Neural cell (in vitro differentiated cells): ENCODE measurements at regions not wholly inside any gene's neighbourhood (a gene's known extent, or its start where the extent isn't known, plus 50 kb on each side); places are given as distances from the start of the nearest gene placed in this dataset.

Experiments
- H2AFZ ChIP-seq: fragments of 200-600, 300-800 bp; sonication (generic), shearing (Covaris generic); 2 replicates; pipeline ENCODE4 v1.6.0; 2014; ENCODE audit warnings: low read depth, mild to moderate bottlenecking, antibody characterized with exemption, low read length, moderate library complexity
- H3F3A ChIP-seq: fragments of 200-600 bp; shearing (Covaris generic); 2 replicates; pipeline ENCODE4 v1.6.1; 2016; ENCODE audit warnings: mild to moderate bottlenecking, moderate library complexity, mixed read lengths, antibody characterized with exemption, low read length; ENCODE audit not compliant: insufficient read depth, poor library complexity, severe bottlenecking
- H3K27ac ChIP-seq: fragments of 200-600, 300-800 bp; sonication (generic), shearing (Covaris generic); 2 replicates; pipeline ENCODE4 v1.5.1; 2014; ENCODE audit warnings: mild to moderate bottlenecking, low read length, moderate library complexity
- H3K27me3 ChIP-seq: fragments of 300-800, 200-600 bp; sonication (generic), shearing (Covaris generic); 2 replicates; pipeline ENCODE4 v1.6.0; 2014; ENCODE audit warnings: mild to moderate bottlenecking, low read depth, low read length, moderate library complexity; ENCODE audit not compliant: insufficient read depth
- H3K36me3 ChIP-seq: fragments of 300-800, 200-600 bp; sonication (generic), shearing (Covaris generic); 2 replicates; pipeline ENCODE4 v1.5.1; 2014; ENCODE audit warnings: mild to moderate bottlenecking, antibody characterized with exemption, low read length, moderate library complexity; ENCODE audit not compliant: insufficient read depth
- H3K4me2 ChIP-seq: fragments of 300-800, 200-600 bp; sonication (generic), shearing (Covaris generic); 2 replicates; pipeline ENCODE4 v1.6.0; 2014; ENCODE audit warnings: mild to moderate bottlenecking, low read length
- H3K4me3 ChIP-seq: fragments of 300-800, 200-600 bp; sonication (generic), shearing (Covaris generic); 2 replicates; pipeline ENCODE4 v1.5.1; 2014; ENCODE audit warnings: mild to moderate bottlenecking, low read length, moderate library complexity
- H3K79me2 ChIP-seq: fragments of 200-600 bp; shearing (Covaris generic); replicated peaks from 2 replicates; pipeline ENCODE4 v1.6.0; 2014; ENCODE audit warnings: mild to moderate bottlenecking, low read length, moderate library complexity; ENCODE audit not compliant: insufficient read depth
- H3K9ac ChIP-seq: fragments of 300-800, 200-600 bp; sonication (generic), shearing (Covaris generic); 2 replicates; pipeline ENCODE4 v1.6.1; 2016; ENCODE audit warnings: mild to moderate bottlenecking, low read length, mixed read lengths
- H3K9me2 ChIP-seq: fragments of 200-600 bp; shearing (Covaris generic); 2 replicates; pipeline ENCODE4 v1.6.1; 2016; ENCODE audit warnings: mild to moderate bottlenecking, low read length, mixed read lengths; ENCODE audit not compliant: insufficient read depth
- H3K9me3 ChIP-seq: fragments of 200-600, 300-800 bp; sonication (generic), shearing (Covaris generic); 2 replicates; pipeline ENCODE4 v1.6.1; 2016; ENCODE audit warnings: mild to moderate bottlenecking, mixed run types, low read length, moderate library complexity, mixed read lengths
- H4K20me1 ChIP-seq: fragments of 200-600 bp; shearing (Covaris generic); 2 replicates; pipeline ENCODE4 v1.6.1; 2016; ENCODE audit warnings: mild to moderate bottlenecking, mixed run types; ENCODE audit not compliant: insufficient read depth
- CTCF ChIP-seq: fragments of 450-650 bp; IDR thresholded peaks from 2 replicates; pipeline ENCODE4 v1.5.1; 2014; ENCODE audit warnings: antibody characterized with exemption, mild to moderate bottlenecking, moderate library complexity; ENCODE audit not compliant: poor library complexity, severe bottlenecking
- EP300 ChIP-seq: fragments of 450-650 bp; conservative IDR thresholded peaks from 2 replicates; pipeline ENCODE4 v1.6.1; 2014; ENCODE audit warnings: antibody characterized with exemption, mild to moderate bottlenecking, moderate library complexity; ENCODE audit not compliant: poor library complexity, severe bottlenecking
- EZH2 ChIP-seq: fragments of 200-600, 300-800 bp; shearing (Covaris generic), sonication (generic); IDR thresholded peaks from 2 replicates; pipeline ENCODE4 v1.6.1; 2014; ENCODE audit warnings: antibody characterized with exemption, low read length, borderline replicate concordance, mild to moderate bottlenecking; ENCODE audit not compliant: insufficient read depth, poor library complexity, severe bottlenecking
- MXI1 ChIP-seq: fragments of 450-650 bp; conservative IDR thresholded peaks from 2 replicates; pipeline ENCODE4 v1.6.1; 2014; ENCODE audit warnings: antibody characterized with exemption, mild to moderate bottlenecking; ENCODE audit not compliant: poor library complexity, severe bottlenecking
- POLR2AphosphoS5 ChIP-seq: IDR thresholded peaks from 2 replicates; pipeline ENCODE4 v1.6.1; 2012
- RAD21 ChIP-seq: fragments of 450-650 bp; conservative IDR thresholded peaks from 2 replicates; pipeline ENCODE4 v1.6.1; 2014; ENCODE audit warnings: antibody characterized with exemption, mild to moderate bottlenecking, moderate library complexity
- SMC3 ChIP-seq: fragments of 450-650 bp; conservative IDR thresholded peaks from 2 replicates; pipeline ENCODE4 v1.6.1; 2014; ENCODE audit warnings: antibody characterized with exemption, mild to moderate bottlenecking, moderate library complexity; ENCODE audit not compliant: poor library complexity
- TAF1 ChIP-seq: IDR thresholded peaks from 2 replicates; pipeline ENCODE4 v1.6.1; 2012; ENCODE audit warnings: low read depth
- TF ChIP-seq, protein P1 (sequence below): IDR thresholded peaks from 2 replicates; pipeline ENCODE4 v1.6.1; 2012; ENCODE audit warnings: borderline replicate concordance

- H3K9ac ChIP-seq, result no peak overlapping the region
- H4K20me1 ChIP-seq, result no peaks in the 10 kb centered on the region
- H3K36me3 ChIP-seq, result no peaks in the 10 kb centered on the region
- H3K4me2 ChIP-seq, result no peak overlapping the region
- no peaks in the 10 kb centered on the region for H3K27me3 ChIP-seq
- no peak overlapping the region for H3K4me3 ChIP-seq
- H3K9me3 ChIP-seq, result no peaks in the 10 kb centered on the region
- no peaks in the 10 kb centered on the region for H3K79me2 ChIP-seq
- H3K27ac ChIP-seq, result no peak overlapping the region
- H2AFZ ChIP-seq, result no peak overlapping the region
- H3K9me2 ChIP-seq, result no peaks in the 10 kb centered on the region
- TF ChIP-seq MXI1 (no peak), EP300 (no peak), CTCF (no peak), EZH2 (no peak), POLR2AphosphoS5 (no peak), RAD21 (no peak), TAF1 (no peak), SMC3 (no peak)
- TF ChIP-seq, protein P1, sequence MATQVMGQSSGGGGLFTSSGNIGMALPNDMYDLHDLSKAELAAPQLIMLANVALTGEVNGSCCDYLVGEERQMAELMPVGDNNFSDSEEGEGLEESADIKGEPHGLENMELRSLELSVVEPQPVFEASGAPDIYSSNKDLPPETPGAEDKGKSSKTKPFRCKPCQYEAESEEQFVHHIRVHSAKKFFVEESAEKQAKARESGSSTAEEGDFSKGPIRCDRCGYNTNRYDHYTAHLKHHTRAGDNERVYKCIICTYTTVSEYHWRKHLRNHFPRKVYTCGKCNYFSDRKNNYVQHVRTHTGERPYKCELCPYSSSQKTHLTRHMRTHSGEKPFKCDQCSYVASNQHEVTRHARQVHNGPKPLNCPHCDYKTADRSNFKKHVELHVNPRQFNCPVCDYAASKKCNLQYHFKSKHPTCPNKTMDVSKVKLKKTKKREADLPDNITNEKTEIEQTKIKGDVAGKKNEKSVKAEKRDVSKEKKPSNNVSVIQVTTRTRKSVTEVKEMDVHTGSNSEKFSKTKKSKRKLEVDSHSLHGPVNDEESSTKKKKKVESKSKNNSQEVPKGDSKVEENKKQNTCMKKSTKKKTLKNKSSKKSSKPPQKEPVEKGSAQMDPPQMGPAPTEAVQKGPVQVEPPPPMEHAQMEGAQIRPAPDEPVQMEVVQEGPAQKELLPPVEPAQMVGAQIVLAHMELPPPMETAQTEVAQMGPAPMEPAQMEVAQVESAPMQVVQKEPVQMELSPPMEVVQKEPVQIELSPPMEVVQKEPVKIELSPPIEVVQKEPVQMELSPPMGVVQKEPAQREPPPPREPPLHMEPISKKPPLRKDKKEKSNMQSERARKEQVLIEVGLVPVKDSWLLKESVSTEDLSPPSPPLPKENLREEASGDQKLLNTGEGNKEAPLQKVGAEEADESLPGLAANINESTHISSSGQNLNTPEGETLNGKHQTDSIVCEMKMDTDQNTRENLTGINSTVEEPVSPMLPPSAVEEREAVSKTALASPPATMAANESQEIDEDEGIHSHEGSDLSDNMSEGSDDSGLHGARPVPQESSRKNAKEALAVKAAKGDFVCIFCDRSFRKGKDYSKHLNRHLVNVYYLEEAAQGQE, result no peak
- H3F3A ChIP-seq, result no peaks in the 10 kb centered on the region
These were observed 71.9 kb downstream of the SLC25A47 start for GRCh38 chr14:100394886-100395672.

- TF ChIP-seq MXI1 (no peak), CTCF (no peak), POLR2AphosphoS5 (no peak), EZH2 (no peak), EP300 (no peak), RAD21 (no peak), SMC3 (no peak), TAF1 (no peak)
- TF ChIP-seq, protein P1, result no peak
- H3K27ac ChIP-seq, result no peak overlapping the region
These were observed 73.2 kb downstream of the SLC25A47 start for GRCh38 chr14:100396266-100396795.

More at GRCh38 chr14:100396266-100396795, 73.2 kb downstream of the SLC25A47 start:
- Histone ChIP-seq H3K36me3 (no peaks in the 10 kb centered on the region), H3K9me2 (no peaks in the 10 kb centered on the region), H3K79me2 (no peaks in the 10 kb centered on the region), H3F3A (no peaks in the 10 kb centered on the region), H3K27me3 (no peaks in the 10 kb centered on the region), H3K9ac (no peak overlapping the region), H3K4me2 (no peak overlapping the region), H4K20me1 (no peaks in the 10 kb centered on the region), H2AFZ (no peak overlapping the region), H3K4me3 (no peak overlapping the region), H3K9me3 (no peaks in the 10 kb centered on the region)
